T-cell (primary cell): ENCODE measurements at regions not wholly inside any gene's neighbourhood (a gene's known extent, or its start where the extent isn't known, plus 50 kb on each side); places are given as distances from the start of the nearest gene placed in this dataset.
"Not testable (repeated sequence)": the region's sequence is repeated elsewhere in the genome, so short reads cannot be mapped to it uniquely, and the experiment has no call there.

ENCODE experiments used
- ATAC-seq, 4 experiments: fragments of 200-7000 bp in 3 of 4; fragments of 150-1000 bp in 1 of 4; cut with Tn5 transposase; replicated peaks in 1 of 4; 1 replicate in 3 of 4; 2 replicates in 1 of 4; pipeline ENCODE4 v1.10.0; 2021; ENCODE audit warnings: moderate library complexity in 3 of 4, mild to moderate bottlenecking in 2 of 4, moderate number of reproducible peaks in 1 of 4
- CTCF ChIA-PET, 2 donors: fragments of 300-600 bp; sonication (Branson Sonifier 250); formaldehyde crosslinking; loops; one replicate each; lab custom pipeline; 2022; ENCODE audit warnings: antibody characterized with exemption in 2 of 2; lab: Charles Lee
- POLR2A ChIA-PET, 2 donors: fragments of 300-600 bp; sonication (Branson Sonifier 250); formaldehyde crosslinking; loops; one replicate each; lab custom pipeline; 2022; ENCODE audit warnings: antibody characterized with exemption in 2 of 2; lab: Charles Lee
- DNase-seq, 35 experiments: peaks; one replicate each; pipeline versions ENCODE4 v3.0.0 to v3.0.0-alpha.2; 2013 to 2023
- H3K27ac ChIP-seq: one replicate; pipeline ENCODE4 v1.5.1; 2013; ENCODE audit warnings: low read length
- H3K27me3 ChIP-seq, 2 experiments: replicated peaks in 1 of 2; 1 replicate in 1 of 2; 2 replicates in 1 of 2; pipeline versions ENCODE4 v1.6.1 to v1.7.0; 2013; ENCODE audit warnings: low read length in 1 of 2, mixed read lengths in 1 of 2; ENCODE audit not compliant: control insufficient read depth in 2 of 2, insufficient read depth in 2 of 2; ENCODE audit errors: extremely low read depth in 1 of 2
- H3K36me3 ChIP-seq, 2 donors: 1 replicate in 1 of 2; 2 replicates in 1 of 2; pipeline versions ENCODE4 v1.6.1 to v1.7.0; 2013; ENCODE audit warnings: low read length in 1 of 2; ENCODE audit not compliant: control insufficient read depth in 2 of 2, insufficient read depth in 1 of 2; ENCODE audit errors: extremely low read depth in 1 of 2
- H3K4me1 ChIP-seq, 2 experiments: 1 replicate in 1 of 2; 2 replicates in 1 of 2; pipeline versions ENCODE4 v1.6.1 to v1.7.0; 2013; ENCODE audit warnings: low read length in 2 of 2, mixed read lengths in 1 of 2; ENCODE audit not compliant: insufficient read depth in 2 of 2, control insufficient read depth in 1 of 2; ENCODE audit errors: extremely low read depth in 1 of 2
- H3K4me3 ChIP-seq, 2 donors: 1 replicate in 1 of 2; 2 replicates in 1 of 2; pipeline versions ENCODE4 v1.5.1 to v1.7.0; 2013; ENCODE audit warnings: mild to moderate bottlenecking in 2 of 2, low read length in 1 of 2, moderate library complexity in 1 of 2; ENCODE audit not compliant: control insufficient read depth in 1 of 2; ENCODE audit errors: extremely low read depth in 1 of 2
- H3K9me3 ChIP-seq: 2 replicates; pipeline ENCODE4 v1.7.0; 2013
- H3K27ac Mint-ChIP-seq, 2 donors: one replicate each; pipeline ENCODE4 v1.8.0; 2020 to 2021; ENCODE audit warnings: mild to moderate bottlenecking in 2 of 2, mixed read lengths in 2 of 2
- H3K27me3 Mint-ChIP-seq, 2 donors: one replicate each; pipeline ENCODE4 v1.8.0; 2021 to 2022; ENCODE audit warnings: mixed read lengths in 2 of 2
- H3K36me3 Mint-ChIP-seq: one replicate; pipeline ENCODE4 v1.8.0; 2021; ENCODE audit warnings: mixed read lengths
- H3K4me1 Mint-ChIP-seq, 3 donors: one replicate each; pipeline ENCODE4 v1.8.0; 2020 to 2022; ENCODE audit warnings: mixed read lengths in 3 of 3, mild to moderate bottlenecking in 1 of 3
- H3K4me3 Mint-ChIP-seq, 3 donors: one replicate each; pipeline ENCODE4 v1.8.0; 2020 to 2022; ENCODE audit warnings: mild to moderate bottlenecking in 3 of 3, mixed read lengths in 3 of 3, moderate library complexity in 3 of 3
- H3K9me3 Mint-ChIP-seq, 3 donors: one replicate each; pipeline ENCODE4 v1.8.0; 2020 to 2022; ENCODE audit warnings: mixed read lengths in 3 of 3
- WGBS: methylation state at CpG from one replicate; pipeline ENCODE4 v1.1.5; 2013; ENCODE audit warnings: missing lambda C conversion rate; ENCODE audit not compliant: insufficient coverage; 5-methylcytosine and 5-hydroxymethylcytosine counted together

- Mint-ChIP-seq H3K36me3 (no peaks in the 10 kb centered on the region), H3K4me1 (no peaks in the 10 kb centered on the region), H3K9me3 (no peaks in the 10 kb centered on the region), H3K27ac (no peak overlapping the region), H3K4me3 (no peak overlapping the region), H3K27me3 (no peaks in the 10 kb centered on the region)
- ChIA-PET POLR2A (no interaction called here), CTCF (no interaction called here)
- DNase-seq (no peak), ATAC-seq (no peak)
- H3K9me3 ChIP-seq, result no peaks in the 10 kb centered on the region
- no peaks in the 10 kb centered on the region for H3K36me3 ChIP-seq
- H3K27ac ChIP-seq, result no peak overlapping the region
- H3K4me1 ChIP-seq, result no peaks in the 10 kb centered on the region
- H3K4me3 ChIP-seq, result no peak overlapping the region
- H3K27me3 ChIP-seq, result no peaks in the 10 kb centered on the region
- WGBS, result 80% methylated on average over 3 of the region's 9 CpGs
Observed at GRCh38 chr5:116771466-116772151, 197.0 kb upstream of the SEMA6A start.

DNA sequence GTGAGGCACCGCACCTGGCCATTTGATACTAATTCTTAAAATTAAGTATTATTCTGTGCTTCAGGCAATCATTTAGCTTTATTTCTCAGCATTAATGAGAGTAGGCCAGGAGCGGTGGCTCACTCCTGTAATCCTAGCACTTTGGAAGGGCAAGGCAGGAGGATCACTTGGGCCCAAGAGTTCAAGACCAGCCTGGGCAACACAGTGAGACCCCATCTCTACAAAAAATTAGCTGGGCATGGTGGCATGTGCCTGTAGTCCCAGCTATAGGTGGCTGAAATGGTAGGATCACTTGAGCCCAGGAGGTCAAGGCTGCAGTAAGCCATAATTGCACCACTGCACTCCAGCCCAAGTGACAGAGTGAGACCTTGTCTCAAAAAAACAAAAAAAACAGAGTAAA is 195.3 kb upstream of the SEMA6A start:
- H3K4me1 Mint-ChIP-seq, H3K36me3 Mint-ChIP-seq, H3K9me3 Mint-ChIP-seq, POLR2A ChIA-PET, H3K27me3 Mint-ChIP-seq, H3K4me3 Mint-ChIP-seq, H3K9me3 ChIP-seq, DNase-seq, H3K4me1 ChIP-seq, H3K4me3 ChIP-seq, H3K36me3 ChIP-seq, H3K27ac ChIP-seq, ATAC-seq, CTCF ChIA-PET, H3K27ac Mint-ChIP-seq, H3K27me3 ChIP-seq: not testable (repeated sequence)
- 100% methylated on average over 1 of the region's 2 CpGs for WGBS

DNA sequence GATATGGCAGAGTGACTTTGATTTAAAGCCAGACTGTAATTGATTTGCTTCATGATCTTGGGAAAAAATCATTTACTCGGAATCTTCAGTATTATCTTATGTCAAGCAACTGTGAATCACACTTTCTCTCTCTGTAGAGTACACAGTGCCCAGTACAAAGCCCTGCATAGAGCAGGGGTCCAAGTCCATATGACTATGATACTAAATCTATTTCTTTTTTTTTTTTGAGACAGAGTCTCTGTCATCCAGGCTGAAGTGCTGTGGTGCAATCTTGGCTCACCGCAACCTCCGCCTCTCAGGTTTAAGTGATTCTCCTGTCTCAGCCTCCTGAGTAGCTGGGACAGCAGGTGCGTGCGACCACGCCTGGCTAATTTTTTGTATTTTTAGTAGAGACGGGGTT is 194.8 kb upstream of the SEMA6A start:
- Histone ChIP-seq H3K36me3 (no peaks in the 10 kb centered on the region), H3K27me3 (no peaks in the 10 kb centered on the region), H3K4me1 (no peaks in the 10 kb centered on the region), H3K9me3 (no peaks in the 10 kb centered on the region), H3K4me3 (no peak overlapping the region), H3K27ac (no peak overlapping the region)
- CTCF ChIA-PET, result no interaction called here
- POLR2A ChIA-PET, result no interaction called here
- Mint-ChIP-seq H3K4me1 (no peaks in the 10 kb centered on the region), H3K9me3 (no peaks in the 10 kb centered on the region), H3K4me3 (no peak overlapping the region), H3K27ac (no peak overlapping the region), H3K36me3 (no peaks in the 10 kb centered on the region), H3K27me3 (no peaks in the 10 kb centered on the region)
- ATAC-seq, result no peak
- WGBS, result 100% methylated on average over 3 of the region's 7 CpGs
- no peak for DNase-seq

DNA sequence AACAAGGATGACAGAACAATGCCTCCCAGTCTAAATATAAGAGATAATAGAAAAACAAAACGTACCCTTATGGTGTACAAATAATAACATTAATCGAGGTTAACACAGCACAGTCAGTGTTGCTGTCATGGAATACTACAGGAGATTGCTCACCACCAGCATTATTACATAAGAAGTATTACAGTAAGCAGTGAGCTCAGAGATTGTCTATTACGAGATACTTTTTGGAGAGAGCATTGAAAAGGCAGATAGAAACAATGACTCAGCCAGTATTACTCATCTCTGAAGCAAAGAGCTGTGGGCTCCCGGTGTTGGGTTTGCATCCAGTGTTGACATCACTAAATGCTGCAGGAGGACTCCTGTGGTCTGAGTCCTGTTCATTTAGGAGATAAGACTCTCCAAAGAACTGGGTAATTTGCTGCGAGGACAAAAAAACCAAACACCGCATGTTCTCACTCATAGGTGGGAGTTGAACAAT is 191.9 kb upstream of the SEMA6A start:
- Histone ChIP-seq H3K4me3 (no peak overlapping the region), H3K27me3 (peaks cover 0 to 3% of the 10 kb centered on the region in 2 experiments), H3K9me3 (no peaks in the 10 kb centered on the region), H3K27ac (no peak overlapping the region), H3K36me3 (no peaks in the 10 kb centered on the region), H3K4me1 (no peaks in the 10 kb centered on the region)
- Mint-ChIP-seq H3K4me3 (no peak overlapping the region), H3K9me3 (no peaks in the 10 kb centered on the region), H3K4me1 (no peaks in the 10 kb centered on the region), H3K27me3 (no peaks in the 10 kb centered on the region), H3K27ac (no peak overlapping the region), H3K36me3 (no peaks in the 10 kb centered on the region)
- no peak for DNase-seq
- ATAC-seq, result no peak
- WGBS, result no CpG with 5 or more reads among the region's 6 CpGs
- POLR2A ChIA-PET, result no interaction called here
- CTCF ChIA-PET, result no interaction called here

DNA sequence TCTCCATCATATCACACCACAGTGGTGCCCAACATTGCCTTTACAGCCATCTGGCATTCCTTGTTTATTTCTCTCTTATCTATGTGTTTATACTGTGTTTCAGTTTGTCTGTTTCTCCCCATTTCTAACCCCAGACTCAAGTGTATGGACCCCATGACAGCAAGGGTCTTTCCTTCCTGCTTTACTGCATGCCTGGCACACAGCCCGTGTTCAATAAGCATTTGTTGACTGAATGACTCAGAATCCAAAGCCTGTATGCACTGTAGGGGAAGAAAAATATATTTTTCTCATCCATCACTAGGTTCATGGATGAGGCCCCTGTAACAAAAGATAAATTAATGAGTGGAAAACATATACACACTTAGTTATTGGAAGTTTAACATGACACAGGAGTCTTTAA is 190.8 kb upstream of the SEMA6A start:
- H3K9me3 ChIP-seq, result no peaks in the 10 kb centered on the region
- H3K4me1 Mint-ChIP-seq, result no peaks in the 10 kb centered on the region
- WGBS, result no CpG with 5 or more reads among the region's 1 CpG
- H3K4me3 Mint-ChIP-seq, result no peak overlapping the region
- DNase-seq (no peak), ATAC-seq (no peak)
- H3K4me3 ChIP-seq, result no peak overlapping the region
- H3K4me1 ChIP-seq, result no peaks in the 10 kb centered on the region
- peaks cover 0 to 3% of the 10 kb centered on the region in 2 experiments for H3K27me3 ChIP-seq
- H3K36me3 Mint-ChIP-seq, result no peaks in the 10 kb centered on the region
- no peaks in the 10 kb centered on the region for H3K27me3 Mint-ChIP-seq
- ChIA-PET POLR2A (no interaction called here), CTCF (no interaction called here)
- no peak overlapping the region for H3K27ac Mint-ChIP-seq
- no peaks in the 10 kb centered on the region for H3K9me3 Mint-ChIP-seq
- H3K27ac ChIP-seq, result no peak overlapping the region
- no peaks in the 10 kb centered on the region for H3K36me3 ChIP-seq

DNA sequence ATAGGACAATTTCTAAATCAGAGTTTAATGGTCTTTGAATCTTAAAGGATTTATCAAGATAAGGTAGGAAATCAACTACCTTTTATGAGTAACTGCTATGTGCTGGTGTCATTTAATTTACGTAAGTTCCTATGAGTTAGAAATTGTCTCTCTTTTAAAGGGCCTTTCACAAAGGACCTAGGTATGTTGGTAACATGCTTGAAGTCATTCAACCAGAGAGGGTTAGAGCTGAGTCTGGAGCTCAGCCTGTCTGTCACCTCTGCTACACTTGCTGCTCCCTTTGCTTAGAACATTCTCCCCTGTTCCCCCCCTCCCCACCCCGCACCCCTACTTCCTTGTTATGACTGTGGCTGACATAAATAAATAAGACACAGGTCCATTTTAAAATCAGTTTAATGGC is 190.3 kb upstream of the SEMA6A start:
- ATAC-seq (no peak), DNase-seq (no peak)
- CTCF ChIA-PET, result no interaction called here
- no peaks in the 10 kb centered on the region for H3K9me3 ChIP-seq
- Mint-ChIP-seq H3K4me3 (no peak overlapping the region), H3K4me1 (no peaks in the 10 kb centered on the region), H3K27me3 (no peaks in the 10 kb centered on the region), H3K9me3 (no peaks in the 10 kb centered on the region), H3K36me3 (no peaks in the 10 kb centered on the region), H3K27ac (no peak overlapping the region)
- H3K27me3 ChIP-seq, result peaks cover 0 to 3% of the 10 kb centered on the region in 2 experiments
- H3K36me3 ChIP-seq, result no peaks in the 10 kb centered on the region
- no peak overlapping the region for H3K27ac ChIP-seq
- no peaks in the 10 kb centered on the region for H3K4me1 ChIP-seq
- POLR2A ChIA-PET, result no interaction called here
- H3K4me3 ChIP-seq, result no peak overlapping the region
- WGBS, result no CpG with 5 or more reads among the region's 2 CpGs
